ENCODE measurements at regions not wholly inside any gene's neighbourhood (a gene's known extent, or its start where the extent isn't known, plus 50 kb on each side); places are given as distances from the start of the nearest gene placed in this dataset.

- TF ChIP-seq CTCF (IDR thresholded peaks at IDR 0.05; ENCODE audit: low read depth, low read length) (no peak), EZH2phosphoT487 (IDR thresholded peaks at IDR 0.05; ENCODE audit: low read depth) (no peak)
Observed at GRCh38 chr11:115081972-115082371, 403.6 kb downstream of the NXPE2 start.
